MCF 10A (cell line): ENCODE measurements at regions not wholly inside any gene's neighbourhood (a gene's known extent, or its start where the extent isn't known, plus 50 kb on each side); places are given as distances from the start of the nearest gene placed in this dataset.

Source experiments
- BruUV-seq: library from RNA; stranded (reverse); fragments of 400-500 nt; replicated peaks from 2 replicates; lab custom pipeline; 2021; lab: Mats Ljungman, UMichigan
- CTCF ChIA-PET: fragments of 300-600 bp; sonication (Branson Sonifier 250); formaldehyde crosslinking; extraction: SDS; loops from one replicate; lab custom pipeline; 2021; ENCODE audit warnings: antibody characterized with exemption, inconsistent platforms; lab: Yijun Ruan, JAX
- POLR2A ChIA-PET: fragments of 300-600, 350-650 bp; sonication (Branson Sonifier 250); formaldehyde crosslinking; extraction: SDS; loops from one replicate; lab custom pipeline; 2020; ENCODE audit warnings: antibody characterized with exemption, inconsistent platforms; lab: Yijun Ruan, JAX
- DNase-seq: peaks from one replicate; pipeline ENCODE4 v3.0.0-alpha.2; 2018; ENCODE audit not compliant: unreplicated experiment
- H3K27ac Mint-ChIP-seq: one replicate; pipeline ENCODE4 v1.8.0; 2022; ENCODE audit warnings: mild to moderate bottlenecking, low read depth, mixed read lengths; ENCODE audit not compliant: unreplicated experiment
- H3K27me3 Mint-ChIP-seq: one replicate; pipeline ENCODE4 v1.8.0; 2022; ENCODE audit warnings: mixed read lengths; ENCODE audit not compliant: insufficient read depth, unreplicated experiment
- H3K36me3 Mint-ChIP-seq: one replicate; pipeline ENCODE4 v1.8.0; 2022; ENCODE audit warnings: mild to moderate bottlenecking, moderate library complexity, mixed read lengths; ENCODE audit not compliant: insufficient read depth, unreplicated experiment
- H3K4me1 Mint-ChIP-seq: one replicate; pipeline ENCODE4 v1.8.0; 2022; ENCODE audit warnings: mixed read lengths; ENCODE audit not compliant: insufficient read depth, unreplicated experiment
- H3K4me3 Mint-ChIP-seq: one replicate; pipeline ENCODE4 v1.8.0; 2022; ENCODE audit warnings: mild to moderate bottlenecking, moderate library complexity, mixed read lengths; ENCODE audit not compliant: unreplicated experiment
- H3K9me3 Mint-ChIP-seq: one replicate; pipeline ENCODE4 v1.8.0; 2022; ENCODE audit warnings: mixed read lengths; ENCODE audit not compliant: unreplicated experiment
- CTCF ChIP-seq: fragments of 200-600 bp; IDR thresholded peaks from one replicate; pipeline ENCODE4 v1.8.0; 2022; ENCODE audit warnings: antibody characterized with exemption, mild to moderate bottlenecking; ENCODE audit not compliant: unreplicated experiment
- intact Hi-C: fragments of 100-400 bp; cut with micrococcal nuclease; formaldehyde crosslinking; loops from 2 replicates; pipeline ENCODE4 v1.14.1; 2022

- H3K4me1 Mint-ChIP-seq, result no peaks in the 10 kb centered on the region
- intact Hi-C loops, result no loop called here
- BruUV-seq, result no TSS peak
- DNase-seq, result no peak
- ChIA-PET CTCF (interaction anchor here (1.0 kb wide), 1 partner anchor 31 kb away, joined by 5 read pairs; no protein-coding TSS in a partner anchor), POLR2A (no interaction called here)
- peaks cover 35% of the 10 kb centered on the region for H3K27me3 Mint-ChIP-seq
- H3K36me3 Mint-ChIP-seq, result no peaks in the 10 kb centered on the region
- no peak for TF ChIP-seq CTCF
- H3K4me3 Mint-ChIP-seq, result no peak overlapping the region
- H3K27ac Mint-ChIP-seq, result no peak overlapping the region
- no peaks in the 10 kb centered on the region for H3K9me3 Mint-ChIP-seq
These were observed 89.5 kb upstream of the RPRM start for GRCh38 chr2:153568105-153568504.

GRCh38 chr2:153575171-153575853, 96.8 kb upstream of the RPRM start:
- no peaks in the 10 kb centered on the region for H3K9me3 Mint-ChIP-seq
- BruUV-seq, result no TSS peak
- no peaks in the 10 kb centered on the region for H3K4me1 Mint-ChIP-seq
- no peak for TF ChIP-seq CTCF
- POLR2A ChIA-PET, result no interaction called here
- DNase-seq, result peak; percentile 2
- peaks cover 26% of the 10 kb centered on the region for H3K27me3 Mint-ChIP-seq
- H3K4me3 Mint-ChIP-seq, result no peak overlapping the region
- CTCF ChIA-PET, result interaction anchor here (0.6 kb wide), 1 partner anchor 41 kb away, joined by 3 read pairs; no protein-coding TSS in a partner anchor
- H3K36me3 Mint-ChIP-seq, result no peaks in the 10 kb centered on the region
- intact Hi-C loops, result no loop called here
- no peak overlapping the region for H3K27ac Mint-ChIP-seq

GRCh38 chr2:153584244-153584643, 105.7 kb upstream of the RPRM start:
- Mint-ChIP-seq H3K9me3 (peaks cover 12% of the 10 kb centered on the region), H3K4me3 (no peak overlapping the region), H3K4me1 (no peaks in the 10 kb centered on the region), H3K27ac (no peak overlapping the region), H3K27me3 (no peaks in the 10 kb centered on the region), H3K36me3 (no peaks in the 10 kb centered on the region)
- ChIA-PET CTCF (interaction anchor here (1.1 kb wide), 1 partner anchor 58 kb away, joined by 3 read pairs; no protein-coding TSS in a partner anchor), POLR2A (no interaction called here)
- no TSS peak for BruUV-seq
- intact Hi-C loops, result no loop called here
- TF ChIP-seq CTCF, result no peak
- no peak for DNase-seq

- intact Hi-C loops, result no loop called here
- Mint-ChIP-seq H3K4me1 (no peaks in the 10 kb centered on the region), H3K36me3 (no peaks in the 10 kb centered on the region), H3K4me3 (no peak overlapping the region), H3K27ac (no peak overlapping the region), H3K27me3 (no peaks in the 10 kb centered on the region), H3K9me3 (peaks cover 29% of the 10 kb centered on the region)
- ChIA-PET CTCF (interaction anchor here (0.6 kb wide), 2 partner anchors 178 to 532 kb away, joined by 3 read pairs; no protein-coding TSS in a partner anchor), POLR2A (no interaction called here)
- no TSS peak for BruUV-seq
- DNase-seq, result no peak
- TF ChIP-seq CTCF, result no peak
These were observed 109.8 kb upstream of the RPRM start for GRCh38 chr2:153588408-153588807.
